Right atrium auricular region (tissue), 2 donors: ENCODE measurements at regions not wholly inside any gene's neighbourhood (a gene's known extent, or its start where the extent isn't known, plus 50 kb on each side); places are given as distances from the start of the nearest gene placed in this dataset.

ENCODE experiments used
- DNase-seq: peaks from one replicate; pipeline ENCODE4 v3.0.0-alpha.2; 2019; ENCODE audit warnings: low spot score
- H3K27ac ChIP-seq, 2 donors: fragments of 200-600 bp; sonication (generic); 1 replicate in 1 of 2; 2 replicates in 1 of 2; pipeline ENCODE4 v1.5.1; 2016 to 2019
- H3K27me3 ChIP-seq, 2 donors: fragments of 200-600 bp; sonication (generic); one replicate each; pipeline versions ENCODE4 v1.5.1 to v1.6.0; 2017 to 2019
- H3K36me3 ChIP-seq: fragments of 200-600 bp; sonication (generic); one replicate; pipeline ENCODE4 v1.5.1; 2016
- H3K4me1 ChIP-seq, 2 donors: fragments of 200-600 bp; sonication (generic); one replicate each; pipeline versions ENCODE4 v1.5.1 to v1.6.0; 2017 to 2019
- H3K4me3 ChIP-seq, 2 donors: fragments of 200-600 bp; sonication (generic); 1 replicate in 1 of 2; 2 replicates in 1 of 2; pipeline ENCODE4 v1.5.1; 2017 to 2019; ENCODE audit warnings: mild to moderate bottlenecking in 1 of 2, moderate library complexity in 1 of 2
- H3K9me3 ChIP-seq, 2 donors: fragments of 200-600 bp; sonication (generic); one replicate each; pipeline ENCODE4 v1.5.1; 2019
- TF ChIP-seq, protein P1 (sequence below), 2 donors: fragments of 200-600 bp; sonication (generic); IDR thresholded peaks; one replicate each; pipeline ENCODE4 v1.5.1; 2019; ENCODE audit warnings: antibody characterized with exemption in 2 of 2

DNA sequence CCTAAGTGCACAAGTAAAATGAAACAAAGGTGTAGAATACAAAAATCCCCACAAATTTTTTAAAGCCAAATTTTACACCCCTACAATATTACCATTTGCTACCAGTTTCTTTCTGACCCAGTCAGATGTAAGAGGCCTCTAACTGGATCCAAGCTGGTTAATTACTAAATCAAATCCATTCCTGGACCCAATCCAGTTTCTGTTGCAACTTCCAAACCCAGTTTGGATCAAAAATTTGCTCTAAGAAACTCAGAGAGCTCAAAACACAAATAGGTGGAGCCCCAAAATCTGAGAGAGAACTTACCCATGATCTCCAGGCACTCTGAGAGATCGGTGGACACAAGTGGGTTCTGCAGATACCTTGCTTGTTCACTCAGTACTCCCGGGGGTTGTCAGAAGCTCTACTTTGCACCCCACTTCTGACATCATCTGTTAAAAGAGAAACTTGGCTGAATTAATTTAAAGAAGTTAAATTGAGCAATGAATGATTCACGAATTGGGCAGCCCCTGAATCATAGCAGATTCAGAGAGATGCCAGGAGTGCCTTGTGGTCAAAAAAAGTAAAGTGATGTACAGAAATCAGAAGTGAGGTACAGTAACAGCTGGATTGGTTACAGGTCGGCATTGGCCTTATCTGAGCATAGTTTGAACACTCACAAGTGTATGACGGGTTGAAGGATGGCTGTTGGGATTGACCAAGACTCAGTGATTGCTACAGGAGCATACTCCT lies 448.0 kb downstream of the KCNT2 start:
- H3K4me1 ChIP-seq, result no peaks in the 10 kb centered on the region
- no peak overlapping the region for H3K27ac ChIP-seq
- TF ChIP-seq, protein P1, sequence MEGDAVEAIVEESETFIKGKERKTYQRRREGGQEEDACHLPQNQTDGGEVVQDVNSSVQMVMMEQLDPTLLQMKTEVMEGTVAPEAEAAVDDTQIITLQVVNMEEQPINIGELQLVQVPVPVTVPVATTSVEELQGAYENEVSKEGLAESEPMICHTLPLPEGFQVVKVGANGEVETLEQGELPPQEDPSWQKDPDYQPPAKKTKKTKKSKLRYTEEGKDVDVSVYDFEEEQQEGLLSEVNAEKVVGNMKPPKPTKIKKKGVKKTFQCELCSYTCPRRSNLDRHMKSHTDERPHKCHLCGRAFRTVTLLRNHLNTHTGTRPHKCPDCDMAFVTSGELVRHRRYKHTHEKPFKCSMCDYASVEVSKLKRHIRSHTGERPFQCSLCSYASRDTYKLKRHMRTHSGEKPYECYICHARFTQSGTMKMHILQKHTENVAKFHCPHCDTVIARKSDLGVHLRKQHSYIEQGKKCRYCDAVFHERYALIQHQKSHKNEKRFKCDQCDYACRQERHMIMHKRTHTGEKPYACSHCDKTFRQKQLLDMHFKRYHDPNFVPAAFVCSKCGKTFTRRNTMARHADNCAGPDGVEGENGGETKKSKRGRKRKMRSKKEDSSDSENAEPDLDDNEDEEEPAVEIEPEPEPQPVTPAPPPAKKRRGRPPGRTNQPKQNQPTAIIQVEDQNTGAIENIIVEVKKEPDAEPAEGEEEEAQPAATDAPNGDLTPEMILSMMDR (IDR thresholded peaks at IDR 0.05), result no peak
- no peak for DNase-seq
- H3K9me3 ChIP-seq, result no peaks in the 10 kb centered on the region
- H3K36me3 ChIP-seq, result no peaks in the 10 kb centered on the region
- H3K4me3 ChIP-seq, result no peak overlapping the region
- no peaks in the 10 kb centered on the region for H3K27me3 ChIP-seq

GRCh38 chr1:196155586-196155985 lies 452.7 kb downstream of the KCNT2 start:
- no peak for DNase-seq
- no peaks in the 10 kb centered on the region for H3K36me3 ChIP-seq
- H3K4me1 ChIP-seq, result no peaks in the 10 kb centered on the region
- no peak overlapping the region for H3K4me3 ChIP-seq
- TF ChIP-seq, protein P1 (IDR thresholded peaks at IDR 0.05), result no peak
- H3K9me3 ChIP-seq, result no peaks in the 10 kb centered on the region
- H3K27me3 ChIP-seq, result no peaks in the 10 kb centered on the region
- no peak overlapping the region for H3K27ac ChIP-seq

GRCh38 chr1:196152975-196153374 lies 455.3 kb downstream of the KCNT2 start:
- TF ChIP-seq, protein P1 (IDR thresholded peaks at IDR 0.05), result no peak
- H3K27me3 ChIP-seq, result no peaks in the 10 kb centered on the region
- no peaks in the 10 kb centered on the region for H3K36me3 ChIP-seq
- no peak overlapping the region for H3K27ac ChIP-seq
- no peaks in the 10 kb centered on the region for H3K9me3 ChIP-seq
- H3K4me1 ChIP-seq, result no peaks in the 10 kb centered on the region
- DNase-seq, result no peak
- H3K4me3 ChIP-seq, result no peak overlapping the region

DNA sequence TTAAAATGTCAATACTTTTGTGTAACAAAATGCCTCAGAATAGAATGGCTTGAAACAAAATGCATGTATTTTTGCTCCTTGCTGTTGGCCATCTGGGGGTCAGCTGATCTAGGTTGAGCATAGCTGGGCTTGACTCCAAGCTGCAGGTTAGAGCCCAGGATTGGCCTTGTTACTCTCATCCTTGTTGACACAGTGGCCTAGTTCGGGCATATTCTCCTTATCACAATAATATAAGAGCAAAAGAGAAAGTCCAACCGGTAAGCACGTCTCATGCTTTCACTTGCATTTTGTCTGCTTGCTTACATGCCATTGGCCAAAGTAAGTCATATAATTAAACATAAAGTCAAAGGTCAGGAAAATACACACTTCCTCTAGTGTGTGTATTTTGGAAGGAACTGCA lies 456.2 kb downstream of the KCNT2 start:
- Histone ChIP-seq H3K27me3 (no peaks in the 10 kb centered on the region), H3K27ac (no peak overlapping the region), H3K4me3 (no peak overlapping the region), H3K4me1 (no peaks in the 10 kb centered on the region), H3K9me3 (no peaks in the 10 kb centered on the region), H3K36me3 (no peaks in the 10 kb centered on the region)
- DNase-seq, result no peak
- TF ChIP-seq, protein P1 (IDR thresholded peaks at IDR 0.05), result no peak

DNA sequence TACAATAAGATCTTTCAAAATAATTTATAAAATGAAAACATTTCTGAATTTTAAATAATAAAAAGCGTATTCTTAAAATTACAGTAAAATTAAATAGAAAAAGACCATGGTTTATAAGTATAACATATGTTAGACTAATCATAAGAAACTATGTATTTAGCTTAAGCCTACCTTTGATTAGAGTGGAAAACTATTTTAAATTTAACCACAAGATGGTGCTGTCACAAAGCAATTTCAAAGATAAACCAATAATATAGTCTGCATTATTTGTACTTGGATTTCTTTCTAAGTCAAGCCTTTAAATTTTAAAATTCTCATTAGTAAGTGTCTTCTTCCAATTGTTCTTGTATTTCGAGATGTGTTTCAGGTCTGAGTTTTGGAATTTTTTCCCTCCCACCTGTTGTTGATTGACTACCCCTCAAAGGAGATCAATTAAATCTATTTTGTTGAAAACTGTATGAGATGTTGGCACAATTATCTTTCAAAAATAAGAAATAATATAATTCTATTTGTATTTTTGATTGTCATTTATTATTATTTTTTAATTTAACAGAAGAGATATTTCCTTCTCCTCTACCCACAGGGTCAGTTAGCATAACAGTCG lies 459.8 kb downstream of the KCNT2 start:
- TF ChIP-seq, protein P1 (IDR thresholded peaks at IDR 0.05), result peak; percentile 50 to 75
- H3K27ac ChIP-seq, result no peak overlapping the region
- H3K4me1 ChIP-seq, result no peaks in the 10 kb centered on the region

More for the DNA sequence above, 459.8 kb downstream of the KCNT2 start:
- Histone ChIP-seq H3K27me3 (no peaks in the 10 kb centered on the region), H3K4me3 (no peak overlapping the region), H3K36me3 (no peaks in the 10 kb centered on the region), H3K9me3 (no peaks in the 10 kb centered on the region)
- no peak for DNase-seq
